ENCODE measurements at regions not wholly inside any gene's neighbourhood (a gene's known extent, or its start where the extent isn't known, plus 50 kb on each side); places are given as distances from the start of the nearest gene placed in this dataset.

DNA sequence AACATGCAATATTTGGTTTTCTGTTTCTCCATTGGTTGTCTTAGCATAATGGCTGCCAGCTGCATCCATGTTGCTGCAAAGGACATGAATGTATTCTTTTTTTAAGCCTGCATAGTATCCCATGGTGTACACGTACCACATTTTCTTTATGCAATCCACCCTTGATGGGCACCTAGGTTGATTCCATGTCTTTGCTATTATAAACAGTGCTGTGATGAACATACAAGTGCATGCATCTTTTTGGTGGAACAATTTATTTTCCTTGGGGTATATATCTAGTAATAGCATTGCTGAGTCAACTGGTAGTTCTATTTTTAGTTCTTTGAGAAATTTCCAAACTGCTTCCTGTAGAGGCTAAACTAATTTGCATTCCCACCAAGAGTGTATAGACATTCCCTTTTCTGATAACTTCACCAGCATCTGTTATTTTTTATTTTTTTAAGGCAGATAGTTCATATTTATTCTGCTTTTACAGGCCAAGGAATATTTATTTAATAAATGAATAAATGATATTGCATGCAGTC is 62.4 kb upstream of the NPHP3 start:
- no peaks in the 10 kb centered on the region for H3K27me3 Mint-ChIP-seq (ENCODE audit: unreplicated experiment)
- H3K36me3 Mint-ChIP-seq (ENCODE audit: unreplicated experiment) = no peaks in the 10 kb centered on the region
- TF ChIP-seq CTCF (IDR thresholded peaks at IDR 0.05) = no peak
- H3K27ac Mint-ChIP-seq (ENCODE audit: unreplicated experiment) = peak overlapping the region; percentile 82
- no peak overlapping the region for H3K4me3 Mint-ChIP-seq (ENCODE audit: unreplicated experiment)
- DNase-seq (ENCODE audit: extremely low spot score, unreplicated experiment) = no peak
- peaks cover 75% of the 10 kb centered on the region for H3K4me1 Mint-ChIP-seq (ENCODE audit: unreplicated experiment)
- no peaks in the 10 kb centered on the region for H3K9me3 Mint-ChIP-seq (ENCODE audit: unreplicated experiment)

DNA sequence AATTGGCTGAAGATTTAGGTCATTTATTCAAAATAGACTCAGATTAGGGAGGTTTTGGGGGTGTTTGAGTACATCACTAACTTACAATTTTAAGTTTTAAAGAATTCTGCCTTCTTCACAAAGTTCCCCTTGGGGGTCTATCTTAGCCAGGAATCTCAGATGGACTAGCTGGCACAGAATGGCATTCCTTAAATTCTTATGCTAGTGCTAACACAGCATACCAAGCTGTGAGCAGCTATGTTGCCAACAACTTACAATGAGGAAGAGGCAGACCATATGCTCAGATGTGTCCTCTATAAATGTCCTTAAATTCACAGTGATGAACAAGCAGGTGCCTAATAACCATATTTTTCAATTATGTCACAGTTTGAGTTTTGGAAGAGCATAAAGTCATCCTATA is 60.9 kb upstream of the NPHP3 start:
- Mint-ChIP-seq H3K36me3 (ENCODE audit: unreplicated experiment) (no peaks in the 10 kb centered on the region), H3K27ac (ENCODE audit: unreplicated experiment) (peak overlapping the region; percentile 63), H3K9me3 (ENCODE audit: unreplicated experiment) (no peaks in the 10 kb centered on the region), H3K27me3 (ENCODE audit: unreplicated experiment) (no peaks in the 10 kb centered on the region), H3K4me1 (ENCODE audit: unreplicated experiment) (peaks cover 71% of the 10 kb centered on the region), H3K4me3 (ENCODE audit: unreplicated experiment) (no peak overlapping the region)
- DNase-seq (ENCODE audit: extremely low spot score, unreplicated experiment) = no peak
- no peak for TF ChIP-seq CTCF (IDR thresholded peaks at IDR 0.05)

DNA sequence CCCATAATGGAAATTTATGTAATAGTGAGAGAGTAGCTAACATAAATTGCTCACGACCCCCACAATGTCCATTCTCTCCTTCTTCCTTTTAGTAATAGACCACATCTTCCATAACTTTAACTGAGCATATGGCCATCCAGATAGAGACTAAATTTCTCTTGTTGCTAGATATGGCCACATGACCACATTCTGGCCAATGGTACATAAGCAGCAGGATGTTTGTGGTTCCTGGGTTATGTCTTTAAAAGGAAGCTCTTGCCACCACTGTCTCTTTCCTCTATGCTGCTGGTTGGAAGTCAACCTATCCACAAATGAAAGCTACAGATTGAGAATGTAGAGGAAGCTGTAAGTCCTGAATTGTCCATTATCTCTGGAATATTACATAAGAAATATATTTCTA is 59.7 kb upstream of the NPHP3 start:
- no peak overlapping the region for H3K4me3 Mint-ChIP-seq (ENCODE audit: unreplicated experiment)
- no peak overlapping the region for H3K27ac Mint-ChIP-seq (ENCODE audit: unreplicated experiment)
- no peaks in the 10 kb centered on the region for H3K27me3 Mint-ChIP-seq (ENCODE audit: unreplicated experiment)

GRCh38 chr3:132777171-132777570 is 55.0 kb upstream of the NPHP3 start:
- DNase-seq (ENCODE audit: extremely low spot score, unreplicated experiment) = no peak
- H3K27me3 Mint-ChIP-seq (ENCODE audit: unreplicated experiment) = no peaks in the 10 kb centered on the region
- no peak for TF ChIP-seq CTCF (IDR thresholded peaks at IDR 0.05)
- no peak overlapping the region for H3K4me3 Mint-ChIP-seq (ENCODE audit: unreplicated experiment)
- peaks cover 22% of the 10 kb centered on the region for H3K4me1 Mint-ChIP-seq (ENCODE audit: unreplicated experiment)
- H3K36me3 Mint-ChIP-seq (ENCODE audit: unreplicated experiment) = no peaks in the 10 kb centered on the region
- H3K9me3 Mint-ChIP-seq (ENCODE audit: unreplicated experiment) = no peaks in the 10 kb centered on the region
- H3K27ac Mint-ChIP-seq (ENCODE audit: unreplicated experiment) = no peak overlapping the region

More for the DNA sequence above, 59.7 kb upstream of the NPHP3 start:
- no peak for TF ChIP-seq CTCF (IDR thresholded peaks at IDR 0.05)
- DNase-seq (ENCODE audit: extremely low spot score, unreplicated experiment) = no peak
- no peaks in the 10 kb centered on the region for H3K9me3 Mint-ChIP-seq (ENCODE audit: unreplicated experiment)
- H3K36me3 Mint-ChIP-seq (ENCODE audit: unreplicated experiment) = no peaks in the 10 kb centered on the region
- H3K4me1 Mint-ChIP-seq (ENCODE audit: unreplicated experiment) = peaks cover 58% of the 10 kb centered on the region

- Mint-ChIP-seq H3K4me3 (ENCODE audit: unreplicated experiment) (no peak overlapping the region), H3K27ac (ENCODE audit: unreplicated experiment) (no peak overlapping the region), H3K9me3 (ENCODE audit: unreplicated experiment) (peaks cover 1% of the 10 kb centered on the region), H3K4me1 (ENCODE audit: unreplicated experiment) (peaks cover 4% of the 10 kb centered on the region), H3K27me3 (ENCODE audit: unreplicated experiment) (peaks cover 4% of the 10 kb centered on the region), H3K36me3 (ENCODE audit: unreplicated experiment) (no peaks in the 10 kb centered on the region)
- no peak for DNase-seq (ENCODE audit: extremely low spot score, unreplicated experiment)
- no peak for TF ChIP-seq CTCF (IDR thresholded peaks at IDR 0.05)
These were observed 50.9 kb upstream of the NPHP3 start for GRCh38 chr3:132773071-132773619.
